ENCODE measurements at regions not wholly inside any gene's neighbourhood (a gene's known extent, or its start where the extent isn't known, plus 50 kb on each side); places are given as distances from the start of the nearest gene placed in this dataset.

DNA sequence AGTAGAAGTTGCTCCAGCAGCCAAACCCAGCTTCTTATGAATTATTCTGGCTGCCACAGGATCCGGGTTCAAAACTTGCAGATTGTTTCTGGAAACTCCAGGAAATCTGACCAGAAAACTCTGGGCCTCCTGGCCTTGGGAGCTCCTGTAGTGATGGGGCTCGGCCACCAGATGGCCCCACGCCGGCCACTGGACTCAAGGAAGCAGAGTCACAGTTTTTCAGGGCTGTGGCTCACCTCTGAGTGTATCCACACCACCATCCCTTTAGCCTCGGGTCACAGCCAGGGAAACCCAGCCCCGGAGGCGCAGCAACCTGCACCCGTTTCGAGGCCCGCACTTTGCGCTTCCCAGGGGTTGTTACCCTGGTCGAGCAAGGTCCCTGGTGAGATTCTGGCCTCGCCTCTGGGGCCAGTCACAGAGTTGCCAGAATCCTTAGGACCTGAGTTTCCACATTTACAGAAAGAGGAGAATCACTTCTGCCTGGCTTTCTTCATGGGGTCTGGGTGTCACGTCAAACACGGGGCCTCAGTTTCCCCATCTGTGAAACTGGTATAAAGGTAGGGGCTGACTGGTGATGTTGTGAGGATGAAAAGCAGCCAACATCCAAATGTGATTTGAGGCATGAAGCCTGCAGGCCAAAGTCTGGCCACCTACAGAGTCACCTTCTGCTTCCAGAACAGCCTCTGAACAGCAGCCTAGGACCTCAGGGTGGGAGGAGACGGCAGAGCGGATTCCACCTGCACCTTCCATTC lies 53.5 kb upstream of the LCTL start:
- no peaks in the 10 kb centered on the region for H3K27me3 ChIP-seq (ENCODE audit: insufficient read depth)
- DNase-seq = peak; percentile 90
- TF ChIP-seq, protein P1, sequence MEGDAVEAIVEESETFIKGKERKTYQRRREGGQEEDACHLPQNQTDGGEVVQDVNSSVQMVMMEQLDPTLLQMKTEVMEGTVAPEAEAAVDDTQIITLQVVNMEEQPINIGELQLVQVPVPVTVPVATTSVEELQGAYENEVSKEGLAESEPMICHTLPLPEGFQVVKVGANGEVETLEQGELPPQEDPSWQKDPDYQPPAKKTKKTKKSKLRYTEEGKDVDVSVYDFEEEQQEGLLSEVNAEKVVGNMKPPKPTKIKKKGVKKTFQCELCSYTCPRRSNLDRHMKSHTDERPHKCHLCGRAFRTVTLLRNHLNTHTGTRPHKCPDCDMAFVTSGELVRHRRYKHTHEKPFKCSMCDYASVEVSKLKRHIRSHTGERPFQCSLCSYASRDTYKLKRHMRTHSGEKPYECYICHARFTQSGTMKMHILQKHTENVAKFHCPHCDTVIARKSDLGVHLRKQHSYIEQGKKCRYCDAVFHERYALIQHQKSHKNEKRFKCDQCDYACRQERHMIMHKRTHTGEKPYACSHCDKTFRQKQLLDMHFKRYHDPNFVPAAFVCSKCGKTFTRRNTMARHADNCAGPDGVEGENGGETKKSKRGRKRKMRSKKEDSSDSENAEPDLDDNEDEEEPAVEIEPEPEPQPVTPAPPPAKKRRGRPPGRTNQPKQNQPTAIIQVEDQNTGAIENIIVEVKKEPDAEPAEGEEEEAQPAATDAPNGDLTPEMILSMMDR (IDR thresholded peaks at IDR 0.05) = peak; percentile 89
- TF ChIP-seq RAD21 (IDR thresholded peaks at IDR 0.05; ENCODE audit: low read length) (peak; percentile 83), POLR2AphosphoS5 (IDR thresholded peaks at IDR 0.05; ENCODE audit: low read depth, low read length) (no peak), SMC3 (IDR thresholded peaks at IDR 0.05; ENCODE audit: low read depth, low read length) (peak; percentile 96)
- H3K9ac ChIP-seq = no peak overlapping the region
- H3K9me3 ChIP-seq = no peaks in the 10 kb centered on the region
- H3K4me1 ChIP-seq (ENCODE audit: control insufficient read depth in 1 of 2, insufficient read depth in 2 of 2, low read depth in 1 of 2, low read length in 1 of 2) = peaks cover 7 to 8% of the 10 kb centered on the region in 2 experiments; a peak in 2 of 4 replicates
- H3K36me3 ChIP-seq (replicated peaks in 1 of 2; ENCODE audit: control insufficient read depth in 1 of 2, insufficient read depth in 2 of 2, low read length in 1 of 2) = no peaks in the 10 kb centered on the region
- WGBS (ENCODE audit: low lambda C conversion rate) = 22% methylated on average over 9 of the region's 17 CpGs
- H3K27ac ChIP-seq (ENCODE audit: low read depth in 2 of 2, low read length in 1 of 2) = no peak overlapping the region
- peaks cover 7% of the 10 kb centered on the region for H3F3A ChIP-seq (replicated peaks; ENCODE audit: insufficient read depth)
- no peaks in the 10 kb centered on the region for H3K9me2 ChIP-seq
- ChIA-PET CTCF (interaction anchor here (0.6 to 12.4 kb wide), 47 partner anchors 9 to 328 kb away, joined by 3 to 172 read pairs (median 4); partner anchors contain the start of gene SMAD6), POLR2A (interaction anchor here (0.8 to 0.9 kb wide), 2 partner anchors 12 to 13 kb away, joined by 4 to 6 read pairs; no protein-coding TSS in a partner anchor)
- no peaks in the 10 kb centered on the region for H3K79me2 ChIP-seq (ENCODE audit: insufficient read depth)
- no peak overlapping the region for H3K4me2 ChIP-seq
- peak overlapping the region; percentile 78; the same call in 1 of the 2 replicates for H2AFZ ChIP-seq (ENCODE audit: low read depth)
- no peak overlapping the region; a peak in 1 of 4 replicates for H3K4me3 ChIP-seq (ENCODE audit: low read depth in 2 of 2, low read length in 1 of 2)
- no peaks in the 10 kb centered on the region for H4K20me1 ChIP-seq (ENCODE audit: insufficient read depth)

DNA sequence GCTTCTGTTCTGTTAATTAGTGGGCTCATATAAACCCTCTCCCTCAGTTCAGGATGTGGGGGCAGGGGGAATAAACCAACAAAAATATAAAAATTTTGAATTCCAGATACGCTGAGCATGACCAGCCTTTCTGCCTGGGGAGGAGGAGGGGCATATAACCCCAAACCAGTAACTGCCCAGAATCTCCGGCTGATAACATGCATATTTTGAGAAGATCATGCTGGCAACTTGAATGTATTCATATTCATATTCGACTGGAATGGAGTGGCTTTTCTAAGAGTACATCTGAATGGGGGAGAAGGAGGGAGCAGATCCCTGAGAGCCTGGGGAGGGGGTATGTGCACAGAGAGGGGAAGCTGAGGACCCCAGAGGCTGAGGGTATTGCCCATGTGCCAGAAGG lies 54.5 kb upstream of the LCTL start:
- Histone ChIP-seq H3K36me3 (replicated peaks in 1 of 2; ENCODE audit: control insufficient read depth in 1 of 2, insufficient read depth in 2 of 2, low read length in 1 of 2) (no peaks in the 10 kb centered on the region), H4K20me1 (ENCODE audit: insufficient read depth) (no peaks in the 10 kb centered on the region), H3F3A (replicated peaks; ENCODE audit: insufficient read depth) (peaks cover 7% of the 10 kb centered on the region), H3K4me1 (ENCODE audit: control insufficient read depth in 1 of 2, insufficient read depth in 2 of 2, low read depth in 1 of 2, low read length in 1 of 2) (peaks cover 6 to 7% of the 10 kb centered on the region in 2 experiments; a peak in 2 of 4 replicates), H3K4me3 (ENCODE audit: low read depth in 2 of 2, low read length in 1 of 2) (no peak overlapping the region), H3K27me3 (ENCODE audit: insufficient read depth) (no peaks in the 10 kb centered on the region), H3K9ac (no peak overlapping the region), H3K4me2 (no peak overlapping the region), H3K9me2 (no peaks in the 10 kb centered on the region), H3K27ac (ENCODE audit: low read depth in 2 of 2, low read length in 1 of 2) (no peak overlapping the region), H3K9me3 (no peaks in the 10 kb centered on the region), H3K79me2 (ENCODE audit: insufficient read depth) (no peaks in the 10 kb centered on the region), H2AFZ (ENCODE audit: low read depth) (no peak overlapping the region)
- CTCF ChIA-PET = interaction anchor here (1.1 to 12.4 kb wide), 11 partner anchors 8 to 232 kb away, joined by 3 to 172 read pairs (median 18); partner anchors contain the start of gene SMAD6
- WGBS (ENCODE audit: low lambda C conversion rate) = 80% methylated on average over 3 of the region's 3 CpGs
- DNase-seq = no peak
- POLR2A ChIA-PET = no interaction called here
- TF ChIP-seq, protein P2, sequence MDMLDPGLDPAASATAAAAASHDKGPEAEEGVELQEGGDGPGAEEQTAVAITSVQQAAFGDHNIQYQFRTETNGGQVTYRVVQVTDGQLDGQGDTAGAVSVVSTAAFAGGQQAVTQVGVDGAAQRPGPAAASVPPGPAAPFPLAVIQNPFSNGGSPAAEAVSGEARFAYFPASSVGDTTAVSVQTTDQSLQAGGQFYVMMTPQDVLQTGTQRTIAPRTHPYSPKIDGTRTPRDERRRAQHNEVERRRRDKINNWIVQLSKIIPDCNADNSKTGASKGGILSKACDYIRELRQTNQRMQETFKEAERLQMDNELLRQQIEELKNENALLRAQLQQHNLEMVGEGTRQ (IDR thresholded peaks at IDR 0.05; ENCODE audit: borderline replicate concordance, low read depth, low read length) = no peak
- TF ChIP-seq TEAD4 (IDR thresholded peaks at IDR 0.05; ENCODE audit: borderline replicate concordance, insufficient read depth) (no peak), SMC3 (IDR thresholded peaks at IDR 0.05; ENCODE audit: low read depth, low read length) (no peak), GATA2 (CRISPR knock-in tag; IDR thresholded peaks at IDR 0.05) (no peak), MEF2A (IDR thresholded peaks at IDR 0.05; ENCODE audit: borderline replicate concordance, low read depth) (no peak), FOXJ3 (CRISPR knock-in tag; IDR thresholded peaks at IDR 0.05) (no peak), CHD2 (IDR thresholded peaks at IDR 0.05; ENCODE audit: low read length, partially characterized antibody) (no peak), FOXM1 (IDR thresholded peaks at IDR 0.05; ENCODE audit: low read depth) (no peak), GABPA (IDR thresholded peaks at IDR 0.05; ENCODE audit: low read depth) (no peak)
- TF ChIP-seq, protein P3, sequence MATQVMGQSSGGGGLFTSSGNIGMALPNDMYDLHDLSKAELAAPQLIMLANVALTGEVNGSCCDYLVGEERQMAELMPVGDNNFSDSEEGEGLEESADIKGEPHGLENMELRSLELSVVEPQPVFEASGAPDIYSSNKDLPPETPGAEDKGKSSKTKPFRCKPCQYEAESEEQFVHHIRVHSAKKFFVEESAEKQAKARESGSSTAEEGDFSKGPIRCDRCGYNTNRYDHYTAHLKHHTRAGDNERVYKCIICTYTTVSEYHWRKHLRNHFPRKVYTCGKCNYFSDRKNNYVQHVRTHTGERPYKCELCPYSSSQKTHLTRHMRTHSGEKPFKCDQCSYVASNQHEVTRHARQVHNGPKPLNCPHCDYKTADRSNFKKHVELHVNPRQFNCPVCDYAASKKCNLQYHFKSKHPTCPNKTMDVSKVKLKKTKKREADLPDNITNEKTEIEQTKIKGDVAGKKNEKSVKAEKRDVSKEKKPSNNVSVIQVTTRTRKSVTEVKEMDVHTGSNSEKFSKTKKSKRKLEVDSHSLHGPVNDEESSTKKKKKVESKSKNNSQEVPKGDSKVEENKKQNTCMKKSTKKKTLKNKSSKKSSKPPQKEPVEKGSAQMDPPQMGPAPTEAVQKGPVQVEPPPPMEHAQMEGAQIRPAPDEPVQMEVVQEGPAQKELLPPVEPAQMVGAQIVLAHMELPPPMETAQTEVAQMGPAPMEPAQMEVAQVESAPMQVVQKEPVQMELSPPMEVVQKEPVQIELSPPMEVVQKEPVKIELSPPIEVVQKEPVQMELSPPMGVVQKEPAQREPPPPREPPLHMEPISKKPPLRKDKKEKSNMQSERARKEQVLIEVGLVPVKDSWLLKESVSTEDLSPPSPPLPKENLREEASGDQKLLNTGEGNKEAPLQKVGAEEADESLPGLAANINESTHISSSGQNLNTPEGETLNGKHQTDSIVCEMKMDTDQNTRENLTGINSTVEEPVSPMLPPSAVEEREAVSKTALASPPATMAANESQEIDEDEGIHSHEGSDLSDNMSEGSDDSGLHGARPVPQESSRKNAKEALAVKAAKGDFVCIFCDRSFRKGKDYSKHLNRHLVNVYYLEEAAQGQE (IDR thresholded peaks at IDR 0.05; ENCODE audit: low read depth, low read length) = no peak
- TF ChIP-seq, protein P4, sequence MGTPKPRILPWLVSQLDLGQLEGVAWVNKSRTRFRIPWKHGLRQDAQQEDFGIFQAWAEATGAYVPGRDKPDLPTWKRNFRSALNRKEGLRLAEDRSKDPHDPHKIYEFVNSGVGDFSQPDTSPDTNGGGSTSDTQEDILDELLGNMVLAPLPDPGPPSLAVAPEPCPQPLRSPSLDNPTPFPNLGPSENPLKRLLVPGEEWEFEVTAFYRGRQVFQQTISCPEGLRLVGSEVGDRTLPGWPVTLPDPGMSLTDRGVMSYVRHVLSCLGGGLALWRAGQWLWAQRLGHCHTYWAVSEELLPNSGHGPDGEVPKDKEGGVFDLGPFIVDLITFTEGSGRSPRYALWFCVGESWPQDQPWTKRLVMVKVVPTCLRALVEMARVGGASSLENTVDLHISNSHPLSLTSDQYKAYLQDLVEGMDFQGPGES (IDR thresholded peaks at IDR 0.05; ENCODE audit: low read depth, low read length) = no peak
- TF ChIP-seq, protein P1 (IDR thresholded peaks at IDR 0.05) = no peak

Measured in SK-N-SH (cell line).